Esophagus (tissue), 2 donors: ENCODE measurements at regions not wholly inside any gene's neighbourhood (a gene's known extent, or its start where the extent isn't known, plus 50 kb on each side); places are given as distances from the start of the nearest gene placed in this dataset.
"Not testable (repeated sequence)": the region's sequence is repeated elsewhere in the genome, so short reads cannot be mapped to it uniquely, and the experiment has no call there.

ENCODE experiments used
- H3K27ac ChIP-seq, 2 donors: one replicate each; pipeline ENCODE4 v1.5.1; 2013; ENCODE audit warnings: low read depth in 2 of 2, mild to moderate bottlenecking in 2 of 2, inconsistent platforms in 1 of 2, low read length in 1 of 2, moderate library complexity in 1 of 2
- H3K27me3 ChIP-seq, 2 donors: one replicate each; pipeline ENCODE4 v1.6.1; 2013; ENCODE audit warnings: low read length in 2 of 2, control low read depth in 1 of 2, mild to moderate bottlenecking in 1 of 2; ENCODE audit not compliant: insufficient read depth in 2 of 2, control insufficient read depth in 1 of 2
- H3K36me3 ChIP-seq, 2 donors: one replicate each; pipeline ENCODE4 v1.6.1; 2013; ENCODE audit warnings: low read length in 1 of 2; ENCODE audit not compliant: control insufficient read depth in 2 of 2, insufficient read depth in 2 of 2
- H3K4me1 ChIP-seq, 2 donors: one replicate each; pipeline ENCODE4 v1.6.1; 2013; ENCODE audit warnings: low read length in 1 of 2; ENCODE audit not compliant: control insufficient read depth in 2 of 2, insufficient read depth in 2 of 2
- H3K4me3 ChIP-seq, 2 donors: one replicate each; pipeline ENCODE4 v1.5.1; 2013; ENCODE audit warnings: low read length in 2 of 2, mild to moderate bottlenecking in 2 of 2, low read depth in 1 of 2, moderate library complexity in 1 of 2
- H3K9me3 ChIP-seq, 2 donors: one replicate each; pipeline ENCODE4 v1.6.1; 2013; ENCODE audit warnings: mild to moderate bottlenecking in 2 of 2, low read depth in 1 of 2, low read length in 1 of 2, moderate library complexity in 1 of 2; ENCODE audit not compliant: control insufficient read depth in 2 of 2, insufficient read depth in 1 of 2
- WGBS, 2 donors: extraction: QIAGEN DNeasy Blood & Tissue Kit; methylation state at CpG; one replicate each; pipeline ENCODE4 v1.1.7; 2013; 5-methylcytosine and 5-hydroxymethylcytosine counted together
- donor health status: healthy with polysubstance abuse.
- donor health status: Bipolar disorder and iron deficiency.

- WGBS, 2 donors, result 73 to 80% methylated on average over 5 of the region's 5 CpGs
- no peak overlapping the region for H3K4me3 ChIP-seq
These were observed 975.5 kb downstream of the OLFM4 start for GRCh38 chr13:54004026-54004699.

DNA sequence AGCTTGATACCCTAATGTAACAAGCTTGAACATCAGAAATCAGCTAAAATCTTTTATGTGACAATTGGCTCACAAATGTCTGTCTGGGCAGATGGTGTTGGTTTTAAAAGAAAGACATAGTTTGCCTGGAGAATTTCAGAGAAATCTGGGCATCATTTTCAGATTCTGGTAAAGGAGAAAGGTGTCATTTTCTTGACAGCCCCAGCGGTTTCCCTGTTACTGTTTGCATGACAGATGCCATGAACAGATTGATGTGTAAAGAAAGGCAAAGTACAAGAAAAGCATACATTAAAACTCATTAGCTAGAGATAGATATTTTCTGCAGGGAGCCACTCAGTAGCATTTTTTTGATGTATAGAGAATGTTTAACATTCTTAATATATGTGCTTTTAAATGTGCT is 987.9 kb downstream of the OLFM4 start:
- no peaks in the 10 kb centered on the region for H3K27me3 ChIP-seq
- no peak overlapping the region for H3K4me3 ChIP-seq
- peaks cover 0 to 2% of the 10 kb centered on the region in 2 donors for H3K9me3 ChIP-seq
- WGBS, 2 donors, result 61 to 62% methylated on average over 1 of the region's 1 CpG
- H3K27ac ChIP-seq, result no peak overlapping the region
- no peaks in the 10 kb centered on the region for H3K4me1 ChIP-seq
- no peaks in the 10 kb centered on the region for H3K36me3 ChIP-seq

More at GRCh38 chr13:54004026-54004699, 975.5 kb downstream of the OLFM4 start:
- no peak overlapping the region for H3K27ac ChIP-seq
- H3K27me3 ChIP-seq, result no peaks in the 10 kb centered on the region
- no peaks in the 10 kb centered on the region for H3K9me3 ChIP-seq
- H3K4me1 ChIP-seq, result no peaks in the 10 kb centered on the region
- no peaks in the 10 kb centered on the region for H3K36me3 ChIP-seq

DNA sequence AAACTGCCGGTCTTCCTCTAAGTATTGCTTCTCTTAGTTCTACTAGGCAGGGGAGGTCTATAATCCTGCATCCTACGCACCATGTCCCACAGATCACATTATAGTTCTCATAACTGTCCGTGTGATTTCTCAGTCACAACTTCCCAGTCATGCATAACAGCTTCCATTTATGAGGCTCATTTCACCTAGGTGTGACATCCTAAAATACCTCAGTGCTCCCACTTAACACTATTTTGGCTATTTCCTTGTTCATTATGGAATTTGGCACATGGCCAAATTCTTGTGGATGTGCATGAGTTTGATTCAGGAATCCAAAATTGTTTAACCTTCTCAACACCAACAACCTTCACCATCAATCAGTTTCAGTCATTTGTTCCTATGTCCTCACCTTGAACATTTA is 989.9 kb downstream of the OLFM4 start:
- H3K9me3 ChIP-seq, result peaks cover under 1 to 2% of the 10 kb centered on the region in 2 donors
- no peaks in the 10 kb centered on the region for H3K36me3 ChIP-seq
- no peak overlapping the region for H3K4me3 ChIP-seq
- no peak overlapping the region for H3K27ac ChIP-seq
- H3K27me3 ChIP-seq, result no peaks in the 10 kb centered on the region
- no peaks in the 10 kb centered on the region for H3K4me1 ChIP-seq
- 76 to 80% methylated on average over 3 of the region's 3 CpGs for WGBS, 2 donors

DNA sequence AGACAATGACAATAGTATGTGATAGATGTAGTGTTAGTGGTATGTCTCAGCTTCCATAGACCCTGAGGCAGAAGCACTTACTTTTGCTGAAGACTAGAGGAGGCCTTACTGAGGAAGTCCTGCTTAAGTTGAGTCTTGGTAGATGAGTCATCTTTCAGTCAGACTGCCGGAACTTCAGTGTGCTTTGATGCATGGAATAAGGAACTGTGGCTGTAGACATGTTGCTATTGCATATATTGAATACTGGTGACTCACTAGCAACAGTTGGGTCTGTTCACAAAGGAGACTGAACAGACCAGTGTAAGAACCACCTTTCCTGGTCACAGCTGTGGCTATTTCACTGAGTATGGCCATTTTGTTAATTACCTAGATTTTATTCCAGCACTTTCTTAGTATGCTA is 1000.6 kb downstream of the OLFM4 start:
- no peaks in the 10 kb centered on the region for H3K27me3 ChIP-seq
- 36 to 58% methylated on average over 1 of the region's 1 CpG for WGBS, 2 donors
- H3K4me1 ChIP-seq, result no peaks in the 10 kb centered on the region
- peaks cover 0 to under 1% of the 10 kb centered on the region in 2 donors for H3K9me3 ChIP-seq
- no peak overlapping the region for H3K4me3 ChIP-seq
- H3K36me3 ChIP-seq, result no peaks in the 10 kb centered on the region
- H3K27ac ChIP-seq, result no peak overlapping the region

DNA sequence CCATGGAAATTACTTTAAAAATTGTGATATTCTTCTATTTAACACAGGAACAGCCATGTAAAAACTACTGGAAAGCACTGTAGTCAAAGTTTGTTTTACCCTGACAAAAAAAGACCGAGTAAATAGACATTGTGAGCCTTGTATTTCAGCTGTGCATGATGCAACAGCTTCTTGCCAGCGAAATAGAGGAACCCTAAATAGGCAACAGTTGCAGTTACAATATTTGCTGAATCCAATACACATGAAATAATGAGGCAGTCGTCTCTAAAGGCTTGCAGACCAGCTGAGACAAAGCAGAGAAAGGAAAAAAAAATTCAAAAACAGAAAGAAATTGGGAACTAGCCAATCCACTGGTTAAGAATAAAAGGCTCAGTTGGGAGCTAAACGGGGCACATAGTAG is 1001.1 kb downstream of the OLFM4 start:
- whole genome bisulfite sequencing, 2 donors, result 45 to 51% methylated on average over 4 of the region's 4 CpGs
- no peaks in the 10 kb centered on the region for H3K27me3 ChIP-seq
- H3K27ac ChIP-seq, result no peak overlapping the region
- no peak overlapping the region for H3K4me3 ChIP-seq
- no peaks in the 10 kb centered on the region for H3K4me1 ChIP-seq
- no peaks in the 10 kb centered on the region for H3K36me3 ChIP-seq
- H3K9me3 ChIP-seq, result no peaks in the 10 kb centered on the region

GRCh38 chr13:54033323-54033861 is 1004.8 kb downstream of the OLFM4 start:
- Histone ChIP-seq H3K9me3 (no peaks in the 10 kb centered on the region), H3K4me3 (no peak overlapping the region), H3K36me3 (no peaks in the 10 kb centered on the region), H3K4me1 (no peaks in the 10 kb centered on the region), H3K27ac (no peak overlapping the region), H3K27me3 (no peaks in the 10 kb centered on the region)
- WGBS, 2 donors, result 83 to 92% methylated on average over 6 of the region's 6 CpGs

DNA sequence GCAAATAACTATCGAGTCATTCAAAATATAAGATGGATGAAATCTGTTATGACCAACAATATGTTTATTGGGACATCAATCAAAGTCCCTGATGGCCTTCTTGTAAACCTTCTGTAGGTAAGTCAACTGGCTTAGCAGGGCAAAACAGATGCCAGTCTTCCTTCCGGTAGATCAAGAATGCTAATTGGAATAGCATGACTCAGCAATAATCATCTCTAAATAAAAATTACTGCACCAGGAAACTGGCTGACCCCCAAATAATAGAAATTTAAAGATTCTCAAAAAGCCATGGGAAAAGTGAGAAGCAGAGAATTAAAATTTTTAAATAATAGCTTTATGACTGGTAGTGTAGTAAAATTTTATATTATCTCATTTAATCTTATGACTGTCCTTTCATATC is 1005.4 kb downstream of the OLFM4 start:
- Histone ChIP-seq H3K4me1 (no peaks in the 10 kb centered on the region), H3K27ac (no peak overlapping the region), H3K27me3 (no peaks in the 10 kb centered on the region), H3K9me3 (no peaks in the 10 kb centered on the region), H3K4me3 (no peak overlapping the region), H3K36me3 (no peaks in the 10 kb centered on the region)
- 86% methylated on average over 2 of the region's 2 CpGs for WGBS, 2 donors

GRCh38 chr13:54057416-54057815 is 1028.8 kb downstream of the OLFM4 start:
- H3K27ac ChIP-seq, H3K4me3 ChIP-seq, H3K36me3 ChIP-seq, H3K9me3 ChIP-seq, H3K27me3 ChIP-seq, H3K4me1 ChIP-seq: not testable (repeated sequence)
- WGBS, 2 donors, result 86 to 89% methylated on average over 5 of the region's 5 CpGs

DNA sequence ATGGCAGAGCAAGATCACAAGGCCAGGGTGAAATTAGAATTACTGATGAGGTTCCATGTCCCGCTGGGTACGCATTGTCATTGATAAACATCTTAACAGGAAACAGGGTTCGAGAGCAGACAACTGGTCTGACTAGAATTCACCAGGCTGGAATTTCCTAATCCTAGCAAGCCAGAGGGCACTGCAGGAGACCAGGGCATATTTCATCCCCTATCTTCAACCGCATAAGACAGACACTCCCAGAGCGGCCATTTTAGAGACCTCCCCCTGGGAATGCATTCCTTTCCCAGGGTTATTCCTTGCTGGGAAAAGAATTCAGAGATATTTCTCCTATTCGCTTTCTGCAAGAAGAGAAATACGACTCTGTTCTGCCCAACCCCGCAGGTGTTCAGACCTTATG is 1041.3 kb downstream of the OLFM4 start:
- H3K27ac ChIP-seq, H3K4me1 ChIP-seq, H3K36me3 ChIP-seq, H3K27me3 ChIP-seq, H3K4me3 ChIP-seq, H3K9me3 ChIP-seq: not testable (repeated sequence)
- WGBS, 2 donors, result 86 to 88% methylated on average over 8 of the region's 8 CpGs

GRCh38 chr13:54077569-54077968 is 1049.0 kb downstream of the OLFM4 start:
- Histone ChIP-seq H3K4me1 (no peaks in the 10 kb centered on the region), H3K27ac (no peak overlapping the region), H3K36me3 (no peaks in the 10 kb centered on the region), H3K4me3 (no peak overlapping the region), H3K27me3 (no peaks in the 10 kb centered on the region), H3K9me3 (peaks cover 0 to 2% of the 10 kb centered on the region in 2 donors)
